Nephron progenitor cell (in vitro differentiated cells): ENCODE measurements at regions not wholly inside any gene's neighbourhood (a gene's known extent, or its start where the extent isn't known, plus 50 kb on each side); places are given as distances from the start of the nearest gene placed in this dataset.

Source experiments
- DNase-seq: peaks from one replicate; pipeline ENCODE4 v3.0.0; 2021
- H3K27ac Mint-ChIP-seq: 2 replicates; pipeline ENCODE4 v1.8.0; 2021; ENCODE audit warnings: mild to moderate bottlenecking, moderate library complexity, mixed read lengths
- H3K27me3 Mint-ChIP-seq: 2 replicates; pipeline ENCODE4 v1.8.0; 2021; ENCODE audit warnings: mild to moderate bottlenecking, low read depth, mixed read lengths; ENCODE audit not compliant: poor library complexity
- H3K36me3 Mint-ChIP-seq: 2 replicates; pipeline ENCODE4 v1.8.0; 2021; ENCODE audit warnings: low read depth, mixed read lengths
- H3K4me1 Mint-ChIP-seq: 2 replicates; pipeline ENCODE4 v1.8.0; 2021; ENCODE audit warnings: mixed read lengths
- H3K4me3 Mint-ChIP-seq: 2 replicates; pipeline ENCODE4 v1.8.0; 2021; ENCODE audit warnings: mild to moderate bottlenecking, moderate library complexity, mixed read lengths
- H3K9me3 Mint-ChIP-seq: 2 replicates; pipeline ENCODE4 v1.8.0; 2021; ENCODE audit warnings: mild to moderate bottlenecking, moderate library complexity, mixed read lengths
- CTCF ChIP-seq: fragments of 200-600 bp; sonication (generic); IDR thresholded peaks from 2 replicates; pipeline ENCODE4 v1.5.0; 2021; ENCODE audit warnings: antibody characterized with exemption

DNA sequence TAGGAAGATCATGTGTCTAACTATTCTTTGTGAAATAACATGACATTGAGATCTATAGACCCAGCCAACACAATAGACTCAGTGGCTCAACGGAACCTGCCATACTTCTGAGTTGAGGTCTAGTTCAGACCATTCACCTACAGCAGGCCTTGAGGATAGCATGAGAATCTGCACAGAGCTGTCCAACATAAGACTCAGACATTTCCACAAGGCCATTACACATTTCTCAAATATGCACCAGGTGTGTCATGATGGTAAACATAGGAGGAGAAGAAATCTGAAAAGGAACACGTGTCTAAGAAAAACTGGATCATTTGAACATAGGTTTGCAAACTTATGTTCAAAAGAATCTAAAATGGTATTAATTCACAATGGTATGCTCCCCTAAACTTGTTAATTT, 421.4 kb downstream of the SLITRK6 start:
- Mint-ChIP-seq H3K4me1 (peaks cover 2% of the 10 kb centered on the region), H3K4me3 (no peak overlapping the region), H3K9me3 (no peaks in the 10 kb centered on the region), H3K27me3 (no peaks in the 10 kb centered on the region), H3K36me3 (no peaks in the 10 kb centered on the region), H3K27ac (no peak overlapping the region)
- no peak for TF ChIP-seq CTCF
- DNase-seq: no peak

DNA sequence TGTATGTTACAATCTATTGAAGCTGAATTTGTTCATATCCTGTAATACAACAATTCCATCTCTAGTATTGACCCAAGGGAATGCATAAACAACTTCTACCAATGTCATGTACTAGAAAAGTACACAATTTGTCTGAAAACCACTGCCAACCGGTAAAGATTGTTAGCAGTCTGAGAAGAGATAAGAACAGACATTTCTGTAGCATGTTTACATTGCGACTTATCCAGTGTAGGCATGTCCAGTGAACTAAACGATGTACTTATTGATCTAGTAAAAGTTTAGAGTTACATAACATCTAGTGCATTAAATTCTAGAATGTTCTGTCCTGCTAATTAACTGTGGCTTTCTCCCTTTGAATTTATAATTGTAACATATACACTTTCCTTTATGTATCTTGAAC, 425.9 kb downstream of the SLITRK6 start:
- no peak overlapping the region for H3K4me3 Mint-ChIP-seq
- no peaks in the 10 kb centered on the region for H3K4me1 Mint-ChIP-seq
- TF ChIP-seq CTCF: no peak
- no peaks in the 10 kb centered on the region for H3K27me3 Mint-ChIP-seq
- DNase-seq: no peak
- H3K27ac Mint-ChIP-seq: no peak overlapping the region
- no peaks in the 10 kb centered on the region for H3K9me3 Mint-ChIP-seq
- no peaks in the 10 kb centered on the region for H3K36me3 Mint-ChIP-seq

GRCh38 chr13:85371254-85371653, 428.0 kb downstream of the SLITRK6 start:
- H3K27me3 Mint-ChIP-seq: no peaks in the 10 kb centered on the region
- no peaks in the 10 kb centered on the region for H3K4me1 Mint-ChIP-seq
- no peaks in the 10 kb centered on the region for H3K9me3 Mint-ChIP-seq
- no peaks in the 10 kb centered on the region for H3K36me3 Mint-ChIP-seq
- TF ChIP-seq CTCF: no peak
- no peak overlapping the region for H3K4me3 Mint-ChIP-seq
- H3K27ac Mint-ChIP-seq: no peak overlapping the region
- DNase-seq: no peak

DNA sequence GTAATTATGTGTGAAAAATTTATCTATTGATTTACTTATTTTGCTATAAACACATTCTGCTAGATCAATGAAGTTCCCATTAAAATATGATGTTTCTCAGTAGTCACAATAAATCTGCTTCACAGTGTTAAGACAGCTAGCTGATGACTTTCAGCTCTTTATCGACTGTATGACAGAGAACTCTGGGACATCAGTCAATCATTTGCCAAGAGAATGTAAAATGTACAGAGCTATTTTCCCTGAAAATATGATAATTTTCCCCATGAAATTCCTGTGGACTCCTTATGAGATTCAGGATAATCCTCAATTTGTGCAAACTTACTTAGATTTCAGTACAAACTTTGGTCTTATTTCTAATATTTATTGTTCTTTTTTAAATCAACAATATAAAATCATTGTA, 430.5 kb downstream of the SLITRK6 start:
- no peaks in the 10 kb centered on the region for H3K27me3 Mint-ChIP-seq
- no peak for DNase-seq
- no peak for TF ChIP-seq CTCF
- peaks cover 3% of the 10 kb centered on the region for H3K9me3 Mint-ChIP-seq
- H3K4me1 Mint-ChIP-seq: no peaks in the 10 kb centered on the region
- H3K27ac Mint-ChIP-seq: no peak overlapping the region
- no peak overlapping the region for H3K4me3 Mint-ChIP-seq
- no peaks in the 10 kb centered on the region for H3K36me3 Mint-ChIP-seq

DNA sequence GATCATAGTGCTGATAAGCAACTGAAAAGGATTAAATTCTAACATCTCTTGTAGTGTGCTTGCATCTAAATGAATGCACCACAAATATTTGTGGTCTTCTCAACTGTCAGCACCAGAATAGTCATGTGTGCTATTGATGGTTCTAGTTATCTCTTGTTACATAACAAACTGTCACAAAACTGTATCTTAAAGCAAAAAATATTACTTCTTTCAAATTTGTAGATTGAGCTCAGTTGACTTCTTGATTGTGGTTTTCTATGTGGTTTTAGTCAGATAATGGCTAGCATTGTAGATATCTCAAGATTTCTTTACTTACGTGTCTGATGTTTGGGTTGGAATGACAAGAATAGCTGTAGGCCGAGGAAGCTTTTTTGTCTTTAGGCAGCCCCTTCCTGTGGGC, 431.3 kb downstream of the SLITRK6 start:
- Mint-ChIP-seq H3K9me3 (peaks cover 3% of the 10 kb centered on the region), H3K27me3 (no peaks in the 10 kb centered on the region), H3K4me1 (no peaks in the 10 kb centered on the region), H3K4me3 (no peak overlapping the region), H3K27ac (no peak overlapping the region), H3K36me3 (no peaks in the 10 kb centered on the region)
- no peak for DNase-seq
- TF ChIP-seq CTCF: no peak

DNA sequence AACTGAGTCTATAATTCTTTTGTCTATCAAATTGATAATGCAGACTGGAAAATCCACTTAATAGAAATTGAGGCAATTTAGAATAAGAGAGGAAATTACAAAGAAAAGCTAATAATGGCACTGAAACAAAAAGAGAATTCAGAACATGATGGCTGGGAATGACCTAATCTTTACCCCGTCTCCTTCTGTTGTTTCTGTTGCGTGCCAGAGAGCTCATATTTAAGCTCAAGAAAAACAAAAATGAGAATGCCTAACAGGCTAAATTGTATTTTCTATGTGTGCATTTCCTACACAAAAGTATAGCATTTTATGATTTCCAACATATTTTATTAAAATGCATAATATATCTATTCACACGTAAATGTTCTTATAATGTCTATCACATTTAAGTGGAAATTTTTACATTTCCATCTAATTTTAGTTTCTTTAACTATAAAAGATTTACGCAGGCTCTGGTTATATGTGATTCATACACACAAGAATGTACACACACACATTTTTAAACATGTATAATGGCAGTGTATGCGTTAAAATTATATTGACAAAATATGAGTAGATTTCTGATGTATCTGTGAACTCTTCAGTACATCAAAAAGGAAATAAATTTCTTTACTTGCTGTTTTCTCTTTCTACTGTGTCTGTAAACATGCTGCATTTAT, 432.3 kb downstream of the SLITRK6 start:
- peaks cover 7% of the 10 kb centered on the region for H3K9me3 Mint-ChIP-seq
- no peak for TF ChIP-seq CTCF
- H3K27ac Mint-ChIP-seq: no peak overlapping the region
- no peaks in the 10 kb centered on the region for H3K36me3 Mint-ChIP-seq
- H3K4me3 Mint-ChIP-seq: no peak overlapping the region
- no peaks in the 10 kb centered on the region for H3K4me1 Mint-ChIP-seq
- no peak for DNase-seq
- H3K27me3 Mint-ChIP-seq: no peaks in the 10 kb centered on the region
